Esophagus squamous epithelium (tissue), 5 donors: ENCODE measurements at regions not wholly inside any gene's neighbourhood (a gene's known extent, or its start where the extent isn't known, plus 50 kb on each side); places are given as distances from the start of the nearest gene placed in this dataset.

Experiments
- DNase-seq: peaks from one replicate; lab custom pipeline; 2025; lab: John Stamatoyannopoulos, UW
- H3K27ac ChIP-seq, 4 donors: fragments of 200-600 bp; sonication (generic); one replicate each; pipeline ENCODE4 v1.5.1; 2016 to 2019; ENCODE audit warnings: mild to moderate bottlenecking in 1 of 4
- H3K27me3 ChIP-seq, 4 donors: fragments of 200-600 bp; sonication (generic); 1 replicate in 3 of 4; 2 replicates in 1 of 4; pipeline versions ENCODE4 v1.5.1 to v1.6.0; 2017 to 2021; ENCODE audit warnings: antibody characterized with exemption in 1 of 4
- H3K36me3 ChIP-seq, 3 donors: fragments of 200-600 bp; sonication (generic); one replicate each; pipeline ENCODE4 v1.5.1; 2016 to 2019
- H3K4me1 ChIP-seq, 3 donors: fragments of 200-600 bp; sonication (generic); one replicate each; pipeline ENCODE4 v1.5.1; 2017 to 2019
- H3K4me3 ChIP-seq, 4 donors: fragments of 200-600 bp; sonication (generic); 1 replicate in 3 of 4; 2 replicates in 1 of 4; pipeline ENCODE4 v1.5.1; 2016 to 2019; ENCODE audit warnings: mild to moderate bottlenecking in 2 of 4, moderate library complexity in 1 of 4
- H3K9me3 ChIP-seq, 3 donors: fragments of 200-600 bp; sonication (generic); one replicate each; pipeline ENCODE4 v1.5.1; 2016 to 2019
- POLR2A ChIP-seq, 4 donors: fragments of 450-650 bp; IDR thresholded peaks; one replicate each; pipeline ENCODE4 v1.6.1; 2017; ENCODE audit warnings: antibody characterized with exemption in 4 of 4, mild to moderate bottlenecking in 4 of 4, moderate library complexity in 3 of 4
- WGBS, 2 donors: methylation state at CpG; one replicate each; pipeline ENCODE4 v1.1.5; 2018; 5-methylcytosine and 5-hydroxymethylcytosine counted together
- intact Hi-C: fragments of 100-400 bp; cut with DNase I; formaldehyde crosslinking; loops from one replicate; pipeline ENCODE4 v1.15.0; 2022
- TF ChIP-seq, protein P1 (sequence below), 6 experiments: fragments of 450-650 bp in 4 of 6; fragments of 200-600 bp in 2 of 6; sonication (generic) in 2 of 6; IDR thresholded peaks; one replicate each; pipeline ENCODE4 v1.5.1; 2016 to 2019; ENCODE audit warnings: antibody characterized with exemption in 6 of 6, mild to moderate bottlenecking in 4 of 6, moderate library complexity in 4 of 6
- donor health status: DM: yes; HTN: yes; CAD: no.

- 57 to 59% methylated on average over 1 of the region's 1 CpG for WGBS, 2 donors
- Histone ChIP-seq H3K27me3 (peaks cover 0 to 6% (median 0%) of the 10 kb centered on the region in 4 donors), H3K4me1 (no peaks in the 10 kb centered on the region), H3K36me3 (no peaks in the 10 kb centered on the region), H3K27ac (no peak overlapping the region), H3K4me3 (no peak overlapping the region), H3K9me3 (no peaks in the 10 kb centered on the region)
- intact Hi-C loops = no loop called here
- no peak for TF ChIP-seq POLR2A (IDR thresholded peaks at IDR 0.05)
- TF ChIP-seq, protein P1, sequence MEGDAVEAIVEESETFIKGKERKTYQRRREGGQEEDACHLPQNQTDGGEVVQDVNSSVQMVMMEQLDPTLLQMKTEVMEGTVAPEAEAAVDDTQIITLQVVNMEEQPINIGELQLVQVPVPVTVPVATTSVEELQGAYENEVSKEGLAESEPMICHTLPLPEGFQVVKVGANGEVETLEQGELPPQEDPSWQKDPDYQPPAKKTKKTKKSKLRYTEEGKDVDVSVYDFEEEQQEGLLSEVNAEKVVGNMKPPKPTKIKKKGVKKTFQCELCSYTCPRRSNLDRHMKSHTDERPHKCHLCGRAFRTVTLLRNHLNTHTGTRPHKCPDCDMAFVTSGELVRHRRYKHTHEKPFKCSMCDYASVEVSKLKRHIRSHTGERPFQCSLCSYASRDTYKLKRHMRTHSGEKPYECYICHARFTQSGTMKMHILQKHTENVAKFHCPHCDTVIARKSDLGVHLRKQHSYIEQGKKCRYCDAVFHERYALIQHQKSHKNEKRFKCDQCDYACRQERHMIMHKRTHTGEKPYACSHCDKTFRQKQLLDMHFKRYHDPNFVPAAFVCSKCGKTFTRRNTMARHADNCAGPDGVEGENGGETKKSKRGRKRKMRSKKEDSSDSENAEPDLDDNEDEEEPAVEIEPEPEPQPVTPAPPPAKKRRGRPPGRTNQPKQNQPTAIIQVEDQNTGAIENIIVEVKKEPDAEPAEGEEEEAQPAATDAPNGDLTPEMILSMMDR (IDR thresholded peaks at IDR 0.05) = no peak
- no peak for DNase-seq
Measured at GRCh38 chr4:110682311-110682710, 59.4 kb upstream of the PITX2 start.

DNA sequence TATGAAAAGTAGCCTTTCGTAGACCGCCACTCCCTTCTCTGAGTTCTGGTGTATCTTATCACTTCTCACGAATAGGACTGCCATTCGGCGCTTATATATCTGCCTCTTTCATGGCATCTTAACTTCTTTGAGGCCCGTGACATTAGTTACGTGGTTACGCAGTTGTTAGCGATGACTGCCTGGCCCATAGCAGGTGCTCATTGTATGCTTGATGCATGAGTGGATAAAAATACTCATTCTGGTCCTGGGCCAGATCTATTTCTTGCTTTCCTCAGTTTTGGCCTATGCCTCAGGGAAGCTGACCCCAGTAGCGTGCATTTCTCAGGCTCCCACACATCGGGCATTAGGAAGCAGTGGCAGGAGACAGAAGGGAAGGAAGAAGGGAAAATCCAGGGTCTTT is 60.7 kb upstream of the PITX2 start:
- H3K4me3 ChIP-seq = no peak overlapping the region
- no peak for TF ChIP-seq POLR2A (IDR thresholded peaks at IDR 0.05)
- TF ChIP-seq, protein P1 (IDR thresholded peaks at IDR 0.05) = no peak
- WGBS, 2 donors = 88 to 91% methylated on average over 9 to 10 of the region's 11 CpGs
- intact Hi-C loops = no loop called here
- no peaks in the 10 kb centered on the region for H3K9me3 ChIP-seq
- no peak for DNase-seq
- no peaks in the 10 kb centered on the region for H3K36me3 ChIP-seq
- H3K27ac ChIP-seq = no peak overlapping the region
- peaks cover 0 to 4% (median 0%) of the 10 kb centered on the region in 4 donors for H3K27me3 ChIP-seq
- no peaks in the 10 kb centered on the region for H3K4me1 ChIP-seq

GRCh38 chr4:110702326-110702725 is 79.4 kb upstream of the PITX2 start:
- Histone ChIP-seq H3K27ac (no peak overlapping the region), H3K36me3 (no peaks in the 10 kb centered on the region), H3K4me1 (no peaks in the 10 kb centered on the region), H3K27me3 (no peaks in the 10 kb centered on the region), H3K4me3 (no peak overlapping the region), H3K9me3 (no peaks in the 10 kb centered on the region)
- TF ChIP-seq, protein P1 (IDR thresholded peaks at IDR 0.05) = no peak
- no peak for TF ChIP-seq POLR2A (IDR thresholded peaks at IDR 0.05)
- WGBS, 2 donors = 73 to 87% methylated on average over 6 of the region's 6 CpGs
- no peak for DNase-seq
- intact Hi-C loops = no loop called here

DNA sequence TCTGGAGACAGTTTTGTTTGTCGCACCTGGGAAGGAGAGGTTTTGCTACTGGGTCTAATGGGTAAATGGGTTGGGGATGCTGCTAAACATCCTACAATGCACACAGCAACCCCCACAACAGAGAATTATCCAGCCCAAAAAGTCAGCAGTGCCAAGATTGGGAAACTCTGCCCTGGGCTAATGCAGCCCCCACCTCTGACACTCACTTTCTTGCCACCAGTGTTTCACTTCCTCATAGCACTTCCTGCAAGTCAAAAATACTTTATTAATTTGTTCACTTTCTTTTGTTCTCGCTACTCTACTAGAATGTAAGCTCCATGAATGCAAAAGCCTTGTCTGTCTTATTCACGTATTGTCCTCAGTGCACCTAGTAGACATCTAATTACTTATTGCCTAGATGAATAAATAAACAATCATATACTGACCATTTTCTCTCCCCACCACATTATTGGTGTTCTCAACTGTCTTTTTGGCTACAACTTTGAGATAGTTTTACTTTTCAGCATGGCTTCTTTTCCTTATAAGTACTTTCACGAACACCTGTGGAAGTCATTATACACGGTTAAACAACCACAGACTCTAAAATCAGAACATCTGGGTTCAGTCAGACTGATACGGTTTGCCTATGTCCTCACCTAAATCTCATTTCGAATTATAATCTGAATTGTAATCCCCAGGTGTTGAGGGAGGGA is 82.0 kb upstream of the PITX2 start:
- intact Hi-C loops = no loop called here
- Histone ChIP-seq H3K27me3 (no peaks in the 10 kb centered on the region), H3K9me3 (no peaks in the 10 kb centered on the region), H3K27ac (no peak overlapping the region), H3K36me3 (no peaks in the 10 kb centered on the region), H3K4me1 (no peaks in the 10 kb centered on the region), H3K4me3 (no peak overlapping the region)
- no peak for TF ChIP-seq POLR2A (IDR thresholded peaks at IDR 0.05)
- TF ChIP-seq, protein P1 (IDR thresholded peaks at IDR 0.05) = no peak
- WGBS, 2 donors = 68 to 69% methylated on average over 6 to 7 of the region's 7 CpGs
- DNase-seq = no peak

DNA sequence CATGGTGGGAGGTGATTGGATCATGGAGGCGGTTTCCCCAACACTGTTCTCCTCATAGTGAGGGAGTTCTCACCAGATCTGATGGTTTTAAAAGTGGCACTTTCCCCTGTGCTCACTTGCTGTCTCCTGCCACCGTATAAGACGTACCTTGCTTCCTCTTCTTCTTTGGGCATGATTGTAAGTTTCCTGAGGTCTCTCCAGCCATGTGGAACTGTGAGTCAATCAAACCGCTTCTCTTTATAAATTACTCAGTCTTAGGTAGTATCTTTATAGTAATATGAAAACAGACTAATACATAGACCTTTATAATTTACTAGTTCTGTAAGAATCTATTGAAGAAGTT is 82.5 kb upstream of the PITX2 start:
- H3K36me3 ChIP-seq = no peaks in the 10 kb centered on the region
- no peaks in the 10 kb centered on the region for H3K4me1 ChIP-seq
- H3K27ac ChIP-seq = no peak overlapping the region
- H3K9me3 ChIP-seq = no peaks in the 10 kb centered on the region
- no peak overlapping the region for H3K4me3 ChIP-seq
- H3K27me3 ChIP-seq = no peaks in the 10 kb centered on the region
- 80 to 89% methylated on average over 4 of the region's 4 CpGs for WGBS, 2 donors
- TF ChIP-seq, protein P1 (IDR thresholded peaks at IDR 0.05) = no peak
- no peak for TF ChIP-seq POLR2A (IDR thresholded peaks at IDR 0.05)
- no peak for DNase-seq
- intact Hi-C loops = no loop called here
